OCI-M2 (cell line): ENCODE measurements at regions not wholly inside any gene's neighbourhood (a gene's known extent, or its start where the extent isn't known, plus 50 kb on each side); places are given as distances from the start of the nearest gene placed in this dataset.
A peak's percentile ranks its signal among the peaks of the same experiment; 100 is the strongest.
"Not testable (repeated sequence)": the region's sequence is repeated elsewhere in the genome, so short reads cannot be mapped to it uniquely, and the experiment has no call there.

Experiments
- DNase-seq: peaks from one replicate; lab custom pipeline; 2025; ENCODE audit not compliant: unreplicated experiment; lab: John Stamatoyannopoulos, UW

GRCh38 chr15:99454941-99455788 is 110.6 kb upstream of the MEF2A start:
- peak; percentile 11 for DNase-seq

- no peak for DNase-seq
Observed at GRCh38 chr15:99455789-99456160, 110.0 kb upstream of the MEF2A start.

- no peak for DNase-seq
Observed at GRCh38 chr15:99464137-99464536, 101.6 kb upstream of the MEF2A start.

GRCh38 chr15:99466701-99467337 is 99.0 kb upstream of the MEF2A start:
- DNase-seq, result no peak

DNA sequence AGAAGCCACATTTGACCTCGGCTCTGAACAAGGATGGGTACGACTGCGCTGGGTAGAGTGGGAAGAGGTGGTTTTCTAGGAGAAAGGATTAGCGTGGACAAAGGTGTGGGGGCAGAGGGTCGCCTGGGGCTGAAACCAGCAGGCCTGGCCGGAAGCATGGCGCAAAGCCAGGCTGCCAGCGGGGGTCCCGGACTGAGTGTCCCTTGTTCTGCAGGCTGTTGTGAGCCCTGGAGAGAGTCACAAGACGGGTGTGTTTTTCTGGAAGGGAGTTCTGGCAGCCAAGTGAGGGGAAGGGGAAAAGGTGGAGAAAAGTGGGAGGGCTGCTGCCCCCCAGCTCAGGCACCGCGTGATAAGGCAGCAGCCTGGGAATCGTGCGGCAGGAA is 98.5 kb upstream of the MEF2A start:
- no peak for DNase-seq

DNA sequence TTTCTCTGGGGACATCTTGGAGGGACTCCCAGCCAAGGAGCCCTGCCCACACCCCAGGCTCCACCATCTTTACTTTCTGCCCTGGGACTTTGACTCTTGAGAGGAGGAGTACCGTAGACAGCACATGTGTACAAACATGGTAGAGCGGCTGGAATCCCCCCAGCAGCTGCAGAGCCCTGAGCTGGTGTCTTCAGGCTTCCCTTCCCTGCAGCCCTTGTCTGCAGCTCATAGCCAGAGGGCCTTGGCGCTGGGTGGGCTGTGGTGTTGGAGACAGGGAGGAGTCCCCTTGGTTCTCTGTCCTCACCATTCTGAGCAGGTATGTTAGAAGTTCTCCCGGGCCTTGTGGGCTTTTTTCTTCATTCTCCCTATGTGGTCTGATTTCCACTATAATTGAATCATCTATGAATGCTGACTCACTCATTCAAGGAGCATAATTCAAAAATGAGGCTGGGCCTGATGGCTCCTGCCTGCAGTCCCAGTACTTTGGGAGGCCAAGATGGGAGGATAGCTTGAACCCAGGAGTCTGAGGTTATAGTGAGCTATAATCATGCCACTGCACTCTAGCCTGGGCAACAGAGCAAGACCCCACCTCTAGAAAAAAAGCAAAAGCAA is 97.8 kb upstream of the MEF2A start:
- no peak for DNase-seq

DNA sequence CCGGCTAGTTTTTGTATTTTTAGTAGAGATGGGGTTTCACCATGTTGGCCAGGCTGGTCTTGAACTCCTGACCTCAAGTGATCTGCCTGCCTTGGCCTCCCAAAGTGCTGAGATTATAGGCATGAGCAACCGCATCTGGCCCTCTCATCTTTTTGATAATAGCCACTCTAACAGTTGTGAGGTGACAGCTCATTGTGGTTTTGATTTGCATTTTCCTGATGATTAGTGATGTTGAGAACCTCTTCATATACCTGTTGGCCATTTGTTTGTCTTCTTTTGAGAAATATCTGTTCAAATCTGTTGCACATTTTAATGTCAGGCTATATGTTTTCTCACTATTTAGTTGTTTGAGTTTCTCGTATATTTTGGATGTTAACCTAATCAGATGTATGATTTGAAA is 95.6 kb upstream of the MEF2A start:
- not testable (repeated sequence) for DNase-seq

DNA sequence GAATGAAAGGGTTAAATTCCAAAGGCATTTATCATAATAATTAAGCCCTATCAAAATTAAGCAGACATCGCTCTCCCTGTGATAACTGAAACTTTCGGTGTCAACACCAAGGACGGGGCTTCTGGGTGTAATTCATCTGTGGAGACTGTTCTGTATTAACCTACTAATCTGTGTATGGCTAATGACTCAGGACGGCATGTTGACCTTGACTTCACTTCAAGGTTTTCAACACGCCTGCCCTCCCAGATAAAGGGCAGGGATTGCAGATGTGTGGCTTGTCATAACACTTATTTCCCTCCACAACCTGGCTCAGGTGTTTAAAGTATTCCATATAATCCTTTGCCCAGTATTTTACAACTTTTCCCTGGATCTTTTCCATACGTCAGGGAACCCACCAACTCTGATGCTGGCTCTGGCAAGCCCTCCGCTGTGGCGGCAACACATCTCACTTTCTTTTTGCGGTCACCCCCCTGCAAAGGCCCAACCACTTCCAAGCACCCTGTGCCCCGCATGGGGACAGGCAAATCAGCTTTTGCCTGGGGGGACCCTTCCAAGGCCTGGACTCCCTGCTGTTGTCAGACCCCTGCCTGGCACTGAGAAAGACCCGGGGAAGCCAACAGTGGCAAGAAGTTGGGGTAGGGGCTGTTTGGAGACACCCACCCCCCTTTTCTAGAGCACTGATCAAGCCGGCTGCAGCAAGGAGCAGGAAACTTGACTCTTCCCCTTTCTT is 93.2 kb upstream of the MEF2A start:
- no peak for DNase-seq

DNA sequence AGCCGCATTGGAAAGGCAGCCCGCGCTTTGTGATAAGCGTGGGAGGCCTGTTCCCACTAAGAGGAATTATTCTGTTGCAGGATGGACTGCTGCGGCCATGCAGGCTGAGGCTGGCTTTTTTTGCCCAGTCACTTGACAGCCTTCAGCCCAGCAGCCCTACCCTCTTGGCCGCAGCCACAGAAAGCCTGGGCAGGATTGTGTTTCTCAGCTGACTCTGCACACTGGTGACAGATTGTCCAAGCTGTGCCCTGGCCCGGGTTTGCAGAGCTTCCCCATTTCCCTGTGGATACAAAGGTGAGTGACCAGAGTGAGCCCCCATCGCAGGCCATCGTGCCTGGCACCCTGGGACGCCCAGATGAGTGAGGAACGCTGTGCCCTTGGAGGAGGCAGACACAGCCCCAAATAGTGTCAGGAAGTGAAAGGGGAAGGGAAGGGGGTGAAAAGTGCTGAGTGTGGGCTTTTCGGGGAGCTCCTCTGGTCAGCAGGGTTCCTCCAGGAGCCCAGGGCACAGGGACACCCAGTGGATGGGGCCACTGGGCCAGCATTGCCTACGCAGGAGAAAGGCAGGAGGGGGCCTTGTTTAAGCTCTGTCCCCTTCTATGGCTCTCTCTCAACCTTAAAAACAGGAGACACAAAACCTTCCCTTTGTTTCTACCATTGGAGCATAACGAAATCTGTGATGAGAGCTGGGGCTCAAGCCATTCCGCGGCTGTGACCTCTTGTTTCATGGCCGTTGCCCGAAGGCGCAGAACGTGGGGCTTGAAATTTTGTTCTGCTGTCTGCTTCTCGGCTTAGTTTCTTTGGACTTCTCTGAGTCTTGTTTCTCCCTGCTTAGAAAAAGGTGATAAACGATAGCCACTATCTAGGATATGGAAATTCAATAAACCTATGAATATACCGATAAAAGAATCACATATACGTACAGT is 91.5 kb upstream of the MEF2A start:
- no peak for DNase-seq

GRCh38 chr15:99474909-99475753 is 90.7 kb upstream of the MEF2A start:
- DNase-seq, result no peak

DNA sequence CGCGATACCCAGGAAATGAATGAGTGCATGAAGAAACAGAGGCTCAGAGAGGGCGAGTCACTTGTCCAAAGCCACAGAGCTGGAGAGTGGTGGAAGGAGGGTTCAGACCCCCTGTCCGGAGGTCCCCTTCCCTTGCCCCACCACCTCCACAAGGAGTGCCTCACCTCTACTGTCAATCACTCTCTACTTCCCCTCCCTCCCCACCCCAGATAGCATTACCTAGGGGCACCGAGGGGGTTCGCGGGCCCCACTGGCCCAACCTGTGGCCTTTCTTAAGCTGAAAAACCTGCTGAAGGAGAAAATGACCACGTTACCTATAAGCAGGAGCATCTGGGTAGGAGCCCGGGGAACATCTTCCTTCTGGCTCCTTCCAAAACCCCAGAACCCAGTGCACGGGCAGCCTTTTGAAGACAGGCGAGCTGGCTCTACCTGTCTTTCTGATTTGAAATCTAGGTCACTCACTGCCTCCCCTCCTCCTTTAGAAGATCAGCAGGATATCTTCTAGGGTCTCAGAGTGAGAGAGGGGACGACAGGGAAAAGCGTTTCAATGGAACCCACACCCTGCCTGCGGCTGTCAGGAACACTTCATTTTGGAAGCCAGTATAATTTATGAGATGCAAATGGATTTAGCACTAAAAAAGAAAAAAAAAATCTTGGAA is 89.9 kb upstream of the MEF2A start:
- DNase-seq, result no peak

DNA sequence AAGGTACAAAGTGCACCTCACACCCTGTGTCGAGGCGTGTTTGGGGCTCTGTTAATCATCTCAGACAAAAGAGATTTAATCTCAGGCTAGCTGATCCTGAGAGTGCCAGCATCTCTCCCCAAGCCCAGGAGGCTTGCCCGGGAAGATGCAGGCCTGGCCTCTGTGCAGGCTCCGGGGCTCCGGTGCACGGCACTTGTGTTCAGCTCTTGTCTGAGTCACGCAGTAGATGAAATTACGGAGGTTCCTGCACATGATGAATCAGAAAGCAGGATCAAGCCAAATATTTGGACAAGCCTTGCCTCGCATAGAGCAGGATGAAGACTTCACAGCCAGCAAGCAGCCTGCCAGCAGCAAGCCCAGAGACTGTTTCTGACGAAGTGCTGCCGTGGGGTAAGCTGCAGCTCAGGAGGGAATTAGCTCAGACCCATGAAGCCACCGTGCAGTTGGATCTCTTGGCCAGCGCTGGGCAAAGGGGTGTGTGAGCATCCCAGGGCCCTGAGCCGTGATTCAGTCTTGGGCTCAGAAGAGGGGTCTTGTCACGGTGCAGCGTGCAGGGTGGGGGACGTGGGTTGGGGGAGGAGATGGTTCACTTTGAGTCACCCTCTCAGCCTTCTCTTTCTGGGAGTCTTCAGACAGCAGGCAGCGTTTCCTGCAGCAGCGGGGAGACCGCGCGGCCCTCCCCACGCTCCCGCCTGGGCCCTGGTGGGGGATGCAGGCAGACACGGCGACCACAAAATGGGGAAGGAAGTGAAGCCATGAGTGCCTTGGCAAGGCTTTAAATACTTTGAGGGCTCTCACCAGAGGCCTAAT is 89.2 kb upstream of the MEF2A start:
- no peak for DNase-seq

DNA sequence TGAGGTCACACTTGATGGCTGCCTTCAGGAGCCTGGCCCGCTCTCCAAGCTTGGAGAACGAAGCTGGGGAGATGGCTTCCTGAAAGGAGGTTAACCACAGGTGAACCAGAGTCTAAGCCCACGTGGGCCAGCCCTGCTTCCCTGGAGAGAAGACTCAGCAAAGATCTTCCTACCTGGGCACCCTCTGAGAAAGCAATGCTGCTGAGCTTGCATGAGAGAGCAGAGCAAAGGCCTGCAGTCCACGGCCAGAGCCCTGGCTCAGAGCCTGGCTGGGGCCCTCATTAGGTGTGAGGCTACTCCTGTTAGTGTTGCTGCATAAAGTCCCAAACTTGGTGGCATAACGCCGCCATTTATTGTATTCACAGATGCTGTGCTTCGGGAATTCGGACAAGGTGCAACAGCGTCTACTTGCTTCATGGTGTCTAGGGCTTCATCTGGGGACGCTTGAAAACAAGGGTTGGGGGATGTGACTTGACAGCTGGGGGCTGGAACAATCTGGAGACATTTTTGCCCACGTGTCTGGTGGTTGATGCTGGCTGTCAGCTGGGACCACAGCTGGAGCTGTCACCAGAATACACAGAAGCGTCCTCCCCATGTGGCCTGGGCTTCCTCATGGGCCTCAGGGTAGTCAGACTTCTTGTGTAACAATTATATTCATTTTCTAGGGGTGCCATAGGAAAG is 87.9 kb upstream of the MEF2A start:
- DNase-seq, result no peak

DNA sequence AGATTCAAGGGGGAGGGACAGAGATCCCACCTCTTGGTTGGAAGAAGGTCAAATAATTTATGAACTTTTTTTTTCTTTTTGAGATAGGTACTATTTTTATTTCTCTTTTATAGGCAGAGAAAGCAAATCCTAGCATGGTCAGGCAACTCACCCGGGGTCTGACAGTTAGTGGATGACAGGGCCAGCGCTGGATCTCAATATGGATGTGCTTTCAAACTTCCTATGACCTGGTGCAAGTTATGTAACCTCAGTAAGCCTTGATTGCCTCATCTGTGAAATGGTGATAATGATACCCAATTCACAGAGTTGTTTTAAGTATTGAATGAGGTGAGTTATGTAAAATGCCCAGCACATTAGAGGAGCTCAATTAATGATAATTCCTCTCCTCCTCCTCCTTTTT is 86.8 kb upstream of the MEF2A start:
- DNase-seq, result no peak

DNA sequence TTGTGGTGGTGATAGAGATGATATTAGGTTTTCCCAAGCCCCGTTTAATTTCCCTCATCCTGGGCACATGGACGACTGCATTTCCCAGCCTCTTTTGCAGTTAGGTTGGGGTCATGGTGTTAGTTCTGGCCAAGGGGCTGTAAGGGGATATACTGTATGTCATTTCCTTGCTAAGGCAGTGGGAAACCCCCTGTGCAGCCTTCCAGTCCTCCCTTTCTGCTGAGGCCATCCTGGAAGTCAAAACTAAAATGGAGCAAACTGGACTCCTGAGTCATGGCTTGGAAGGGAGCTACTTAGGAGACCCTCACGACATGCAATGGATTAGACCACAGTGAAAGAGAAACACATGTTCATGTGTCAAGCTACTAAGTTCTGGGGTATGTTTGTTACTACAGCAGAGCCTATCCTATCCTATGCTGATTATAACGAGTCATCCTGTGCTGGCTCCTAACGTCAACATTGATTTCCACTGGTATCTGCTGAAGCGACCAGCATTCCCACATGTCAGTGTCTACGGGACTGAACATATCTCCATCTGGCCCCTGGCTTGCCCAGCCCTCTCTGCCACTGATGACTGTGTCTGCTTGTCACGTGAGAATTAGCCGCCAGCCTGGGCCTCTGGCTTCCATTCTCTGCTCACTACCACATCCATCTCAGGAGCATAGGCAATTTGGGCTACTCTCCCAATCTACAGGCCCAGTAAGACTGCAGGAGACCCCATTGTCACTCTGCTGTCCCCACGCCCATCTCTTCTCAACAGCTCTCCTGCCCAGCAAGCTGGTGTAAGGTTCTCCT is 85.6 kb upstream of the MEF2A start:
- no peak for DNase-seq

- DNase-seq, result no peak
Observed at GRCh38 chr15:99481113-99481950, 84.5 kb upstream of the MEF2A start.
